Mesothelial cell of epicardium (in vitro differentiated cells): ENCODE measurements at regions not wholly inside any gene's neighbourhood (a gene's known extent, or its start where the extent isn't known, plus 50 kb on each side); places are given as distances from the start of the nearest gene placed in this dataset.

ENCODE experiments used
- DNase-seq, 2 experiments: peaks; one replicate each; pipeline ENCODE4 v3.0.0; 2021; ENCODE audit warnings: low spot score in 2 of 2; ENCODE audit not compliant: unreplicated experiment in 2 of 2
- H3K27ac Mint-ChIP-seq: 2 replicates; pipeline ENCODE4 v1.8.0; 2021; ENCODE audit warnings: mixed read lengths
- H3K27me3 Mint-ChIP-seq: 2 replicates; pipeline ENCODE4 v1.8.0; 2021; ENCODE audit warnings: low read depth, mixed read lengths
- H3K36me3 Mint-ChIP-seq: 2 replicates; pipeline ENCODE4 v1.8.0; 2021; ENCODE audit warnings: mixed read lengths
- H3K4me1 Mint-ChIP-seq: 2 replicates; pipeline ENCODE4 v1.8.0; 2021; ENCODE audit warnings: mixed read lengths
- H3K4me3 Mint-ChIP-seq: 2 replicates; pipeline ENCODE4 v1.8.0; 2021; ENCODE audit warnings: mild to moderate bottlenecking, moderate library complexity, mixed read lengths
- H3K9me3 Mint-ChIP-seq: 2 replicates; pipeline ENCODE4 v1.8.0; 2021; ENCODE audit warnings: mixed read lengths
- CTCF ChIP-seq: fragments of 200-600 bp; sonication (generic); IDR thresholded peaks from one replicate; pipeline ENCODE4 v1.5.0; 2021; ENCODE audit warnings: antibody characterized with exemption; ENCODE audit not compliant: unreplicated experiment

- H3K27me3 Mint-ChIP-seq: no peaks in the 10 kb centered on the region
- H3K27ac Mint-ChIP-seq: no peak overlapping the region
Measured at GRCh38 chr1:182118851-182119250, 57.3 kb upstream of the ZNF648 start.

DNA sequence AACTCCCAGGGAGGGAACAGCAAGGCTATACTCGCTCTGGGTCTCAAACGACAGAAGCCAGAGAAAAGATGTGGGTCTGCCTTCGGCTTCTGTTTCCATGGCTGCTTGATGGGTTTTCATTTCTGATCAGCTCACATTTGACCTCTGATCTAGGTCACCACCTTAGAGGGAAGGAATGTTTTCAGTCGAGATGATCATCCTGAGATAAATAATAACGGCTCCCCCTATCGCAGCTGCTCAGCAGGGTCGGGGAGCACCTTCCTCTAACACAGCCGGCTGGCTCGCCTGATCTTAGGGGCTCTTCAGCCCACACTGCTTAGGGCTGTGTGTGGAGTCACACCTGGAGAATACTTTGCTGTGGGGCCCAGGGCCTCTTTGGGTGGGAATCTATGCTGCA, 53.1 kb upstream of the ZNF648 start:
- Mint-ChIP-seq H3K27ac (no peak overlapping the region), H3K4me1 (no peaks in the 10 kb centered on the region), H3K27me3 (no peaks in the 10 kb centered on the region), H3K9me3 (no peaks in the 10 kb centered on the region), H3K4me3 (no peak overlapping the region), H3K36me3 (no peaks in the 10 kb centered on the region)
- DNase-seq: no peak
- no peak for TF ChIP-seq CTCF

More at GRCh38 chr1:182118851-182119250, 57.3 kb upstream of the ZNF648 start:
- no peak for DNase-seq
- peaks cover 32% of the 10 kb centered on the region for H3K4me1 Mint-ChIP-seq
- no peak overlapping the region for H3K4me3 Mint-ChIP-seq
- no peaks in the 10 kb centered on the region for H3K9me3 Mint-ChIP-seq
- no peak for TF ChIP-seq CTCF
- no peaks in the 10 kb centered on the region for H3K36me3 Mint-ChIP-seq

- Mint-ChIP-seq H3K27me3 (no peaks in the 10 kb centered on the region), H3K27ac (no peak overlapping the region), H3K9me3 (no peaks in the 10 kb centered on the region), H3K36me3 (no peaks in the 10 kb centered on the region), H3K4me1 (no peaks in the 10 kb centered on the region), H3K4me3 (no peak overlapping the region)
- no peak for TF ChIP-seq CTCF
- no peak for DNase-seq
Measured at GRCh38 chr1:182113879-182114626, 52.5 kb upstream of the ZNF648 start.

GRCh38 chr1:182111496-182111895, 50.0 kb upstream of the ZNF648 start:
- H3K27me3 Mint-ChIP-seq: no peaks in the 10 kb centered on the region
- no peak overlapping the region for H3K27ac Mint-ChIP-seq

More at GRCh38 chr1:182111496-182111895, 50.0 kb upstream of the ZNF648 start:
- DNase-seq: no peak
- H3K4me1 Mint-ChIP-seq: no peaks in the 10 kb centered on the region
- no peak for TF ChIP-seq CTCF
- H3K9me3 Mint-ChIP-seq: peaks cover 10% of the 10 kb centered on the region
- H3K4me3 Mint-ChIP-seq: no peak overlapping the region
- H3K36me3 Mint-ChIP-seq: no peaks in the 10 kb centered on the region
